ENCODE measurements at regions not wholly inside any gene's neighbourhood (a gene's known extent, or its start where the extent isn't known, plus 50 kb on each side); places are given as distances from the start of the nearest gene placed in this dataset.

DNA sequence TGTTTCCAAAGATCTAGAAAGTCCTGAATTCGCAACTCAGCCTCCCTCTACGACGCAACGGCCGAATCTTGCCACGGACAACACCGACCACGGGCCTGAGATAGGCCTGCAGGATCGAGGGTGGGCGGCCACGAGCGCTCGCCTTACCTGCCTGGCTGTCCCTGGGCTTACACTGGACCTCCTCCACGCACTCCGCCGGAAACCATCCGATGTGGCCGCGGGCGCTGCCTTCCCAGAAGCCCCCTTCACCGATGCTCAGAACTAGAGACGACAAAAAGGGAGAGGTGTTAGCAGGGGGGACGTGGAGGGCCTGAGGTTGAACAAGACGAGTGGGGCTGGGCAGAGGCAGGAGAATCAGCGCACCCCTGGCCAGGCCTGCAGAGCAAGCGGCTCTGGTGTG, 400.0 kb downstream of the CTTN start:
- TF ChIP-seq, protein P1, sequence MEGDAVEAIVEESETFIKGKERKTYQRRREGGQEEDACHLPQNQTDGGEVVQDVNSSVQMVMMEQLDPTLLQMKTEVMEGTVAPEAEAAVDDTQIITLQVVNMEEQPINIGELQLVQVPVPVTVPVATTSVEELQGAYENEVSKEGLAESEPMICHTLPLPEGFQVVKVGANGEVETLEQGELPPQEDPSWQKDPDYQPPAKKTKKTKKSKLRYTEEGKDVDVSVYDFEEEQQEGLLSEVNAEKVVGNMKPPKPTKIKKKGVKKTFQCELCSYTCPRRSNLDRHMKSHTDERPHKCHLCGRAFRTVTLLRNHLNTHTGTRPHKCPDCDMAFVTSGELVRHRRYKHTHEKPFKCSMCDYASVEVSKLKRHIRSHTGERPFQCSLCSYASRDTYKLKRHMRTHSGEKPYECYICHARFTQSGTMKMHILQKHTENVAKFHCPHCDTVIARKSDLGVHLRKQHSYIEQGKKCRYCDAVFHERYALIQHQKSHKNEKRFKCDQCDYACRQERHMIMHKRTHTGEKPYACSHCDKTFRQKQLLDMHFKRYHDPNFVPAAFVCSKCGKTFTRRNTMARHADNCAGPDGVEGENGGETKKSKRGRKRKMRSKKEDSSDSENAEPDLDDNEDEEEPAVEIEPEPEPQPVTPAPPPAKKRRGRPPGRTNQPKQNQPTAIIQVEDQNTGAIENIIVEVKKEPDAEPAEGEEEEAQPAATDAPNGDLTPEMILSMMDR (IDR thresholded peaks at IDR 0.05), result no peak
- peaks cover 8% of the 10 kb centered on the region for H3K9me3 ChIP-seq
- 90 to 94% (median 93%) methylated on average over 26 of the region's 26 CpGs for WGBS, 3 donors
- no peaks in the 10 kb centered on the region for H3K4me1 ChIP-seq
- H3K4me3 ChIP-seq, result no peak overlapping the region
- intact Hi-C loops (cut with DNase I), result no loop called here
- DNase-seq (peak in 1 of 2 donors; percentile 40), ATAC-seq (no peak)
- peaks cover 0 to 4% (median 0%) of the 10 kb centered on the region in 3 donors for H3K27me3 ChIP-seq (ENCODE audit: insufficient read depth in 3 of 3, low read length in 2 of 3)
- no peaks in the 10 kb centered on the region for H3K36me3 ChIP-seq (ENCODE audit: insufficient read depth in 1 of 2, low read depth in 1 of 2)
- H3K27ac ChIP-seq, result no peak overlapping the region

DNA sequence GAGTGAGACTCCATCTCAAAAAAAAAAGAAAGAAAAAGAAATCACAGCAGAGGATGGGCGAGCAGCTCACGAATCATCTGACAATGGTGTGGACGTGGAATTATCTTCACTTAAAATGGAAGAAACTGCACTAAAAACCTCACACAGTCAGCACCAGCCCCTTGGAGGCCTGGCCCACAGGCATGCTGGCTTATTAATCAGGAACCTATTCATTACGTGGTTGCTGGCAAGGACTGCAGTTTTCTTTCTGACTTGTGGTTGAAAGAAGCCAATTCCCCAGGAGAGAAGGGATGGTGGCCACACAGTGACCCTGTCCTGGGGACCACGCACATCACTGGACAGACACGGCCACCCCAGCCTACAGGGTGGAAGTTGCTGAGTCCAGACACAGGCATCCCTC, 401.1 kb downstream of the CTTN start:
- Histone ChIP-seq H3K4me3 (no peak overlapping the region), H3K27me3 (ENCODE audit: insufficient read depth in 3 of 3, low read length in 2 of 3) (peaks cover 0 to 6% (median 4%) of the 10 kb centered on the region in 3 donors), H3K27ac (no peak overlapping the region), H3K9me3 (peaks cover 3% of the 10 kb centered on the region), H3K36me3 (ENCODE audit: insufficient read depth in 1 of 2, low read depth in 1 of 2) (no peaks in the 10 kb centered on the region), H3K4me1 (no peaks in the 10 kb centered on the region)
- DNase-seq (no peak), ATAC-seq (no peak)
- intact Hi-C loops (cut with DNase I), result no loop called here
- WGBS, 3 donors, result 57 to 66% (median 63%) methylated on average over 6 of the region's 6 CpGs
- TF ChIP-seq, protein P1 (IDR thresholded peaks at IDR 0.05), result no peak

GRCh38 chr11:70802185-70802584, 403.9 kb downstream of the CTTN start:
- DNase-seq, result no peak
- 87 to 96% (median 94%) methylated on average over 8 of the region's 8 CpGs for WGBS, 3 donors
- Histone ChIP-seq H3K9me3 (no peaks in the 10 kb centered on the region), H3K4me1 (no peaks in the 10 kb centered on the region), H3K4me3 (no peak overlapping the region), H3K27me3 (ENCODE audit: insufficient read depth in 3 of 3, low read length in 2 of 3) (peaks cover 0 to 8% (median 5%) of the 10 kb centered on the region in 3 donors), H3K36me3 (ENCODE audit: insufficient read depth in 1 of 2, low read depth in 1 of 2) (no peaks in the 10 kb centered on the region), H3K27ac (no peak overlapping the region)
- intact Hi-C loops (cut with DNase I), result no loop called here
- ATAC-seq, result no peak
- TF ChIP-seq, protein P1 (IDR thresholded peaks at IDR 0.05), result no peak

DNA sequence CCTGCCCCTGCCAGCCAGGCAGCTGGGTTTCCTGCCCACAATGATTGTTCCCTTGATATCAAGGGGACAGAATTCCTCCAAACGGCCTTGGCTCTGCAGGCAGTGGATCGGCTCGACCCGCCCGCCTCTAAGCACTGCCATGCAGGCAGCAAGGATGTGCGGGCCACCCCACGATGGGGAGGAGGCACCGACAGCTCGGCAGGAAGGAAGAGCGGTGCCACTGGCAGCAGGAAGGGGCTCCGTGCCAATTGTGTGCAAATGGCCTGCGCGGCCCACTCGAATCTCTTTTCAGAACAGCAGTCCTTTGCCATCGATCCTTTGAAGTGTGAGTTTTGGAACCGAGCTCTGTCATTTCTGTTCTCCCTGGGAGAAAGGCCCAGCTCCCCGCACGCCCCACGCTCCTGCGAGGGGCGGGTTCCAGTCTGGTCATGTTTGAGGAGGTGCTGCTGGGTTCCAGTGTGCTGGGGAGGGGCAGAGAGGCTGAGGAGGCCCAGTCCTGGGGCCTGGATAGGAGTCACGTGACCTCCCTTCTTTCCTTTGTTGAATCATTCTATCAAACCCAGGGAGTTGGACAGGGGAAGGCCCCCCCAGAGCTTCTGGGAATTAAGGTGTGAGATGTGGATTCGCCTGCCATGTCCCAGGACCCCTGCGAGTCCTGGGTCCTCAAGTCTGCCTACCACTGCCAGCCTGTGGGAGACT, 406.0 kb downstream of the CTTN start:
- WGBS, 3 donors, result 54 to 60% (median 58%) methylated on average over 21 to 24 of the region's 24 CpGs
- Histone ChIP-seq H3K4me3 (no peak overlapping the region), H3K27me3 (ENCODE audit: insufficient read depth in 3 of 3, low read length in 2 of 3) (peaks cover 0 to 8% (median 1%) of the 10 kb centered on the region in 3 donors), H3K36me3 (ENCODE audit: insufficient read depth in 1 of 2, low read depth in 1 of 2) (no peaks in the 10 kb centered on the region), H3K27ac (no peak overlapping the region), H3K4me1 (no peaks in the 10 kb centered on the region), H3K9me3 (no peaks in the 10 kb centered on the region)
- TF ChIP-seq, protein P1 (IDR thresholded peaks at IDR 0.05), result no peak
- DNase-seq (no peak), ATAC-seq (no peak)
- intact Hi-C loops (cut with DNase I), result no loop called here

DNA sequence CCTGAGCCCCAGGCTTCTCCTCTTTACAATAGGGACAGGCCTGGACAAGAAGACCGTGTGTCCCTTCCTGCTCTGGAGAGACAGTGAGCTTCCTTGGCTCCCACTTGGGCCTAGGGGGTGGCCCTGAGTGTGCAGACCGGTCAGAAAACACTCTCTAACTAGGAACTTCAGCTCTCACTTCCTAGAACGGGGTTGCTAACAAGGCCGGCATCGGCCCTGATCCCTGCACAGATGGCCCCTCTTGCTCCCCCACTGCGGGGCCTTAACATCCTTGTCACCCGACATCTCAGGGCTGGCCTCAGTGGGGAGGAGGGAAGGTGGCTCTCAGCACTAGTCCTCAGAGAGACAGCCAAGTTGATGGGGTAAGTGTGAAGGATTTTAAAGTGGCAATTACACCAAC, 406.9 kb downstream of the CTTN start:
- intact Hi-C loops (cut with DNase I), result no loop called here
- no peak for ATAC-seq
- H3K4me1 ChIP-seq, result no peaks in the 10 kb centered on the region
- H3K27ac ChIP-seq, result no peak overlapping the region
- H3K4me3 ChIP-seq, result no peak overlapping the region
- no peaks in the 10 kb centered on the region for H3K9me3 ChIP-seq
- H3K27me3 ChIP-seq (ENCODE audit: insufficient read depth in 3 of 3, low read length in 2 of 3), result peaks cover 0 to 17% (median 3%) of the 10 kb centered on the region in 3 donors
- DNase-seq, result no peak
- H3K36me3 ChIP-seq (ENCODE audit: insufficient read depth in 1 of 2, low read depth in 1 of 2), result no peaks in the 10 kb centered on the region
- TF ChIP-seq, protein P1 (IDR thresholded peaks at IDR 0.05), result no peak
- WGBS, 3 donors, result 70 to 82% (median 73%) methylated on average over 7 of the region's 7 CpGs
